Fibroblast of lung (primary cell): ENCODE measurements at regions not wholly inside any gene's neighbourhood (a gene's known extent, or its start where the extent isn't known, plus 50 kb on each side); places are given as distances from the start of the nearest gene placed in this dataset.

Experiments used
- CTCF ChIP-seq, 2 donors: IDR thresholded peaks in 1 of 2; conservative IDR thresholded peaks in 1 of 2; 1 replicate in 1 of 2; 2 replicates in 1 of 2; pipeline ENCODE4 v1.5.1; 2011 to 2012; ENCODE audit warnings: low read length in 2 of 2, control low read depth in 1 of 2, inconsistent platforms in 1 of 2, low read depth in 1 of 2, mild to moderate bottlenecking in 1 of 2
- EZH2 ChIP-seq: IDR thresholded peaks from 2 replicates; pipeline ENCODE4 v1.5.1; 2012; ENCODE audit warnings: low read length, control low read depth, mild to moderate bottlenecking; ENCODE audit errors: missing control alignments

GRCh38 chr9:120235081-120235480, 344.9 kb downstream of the CDK5RAP2 start:
- TF ChIP-seq CTCF (conservative IDR thresholded peaks at IDR 0.05 in 1 of 2, IDR thresholded peaks at IDR 0.05 in 1 of 2; ENCODE audit: low read depth in 1 of 2, low read length in 2 of 2) (no peak), EZH2 (no peak)
